ENCODE measurements at regions not wholly inside any gene's neighbourhood (a gene's known extent, or its start where the extent isn't known, plus 50 kb on each side); places are given as distances from the start of the nearest gene placed in this dataset.

GRCh38 chr7:25894902-25895791 lies 256.9 kb upstream of the NFE2L3 start:
- TF ChIP-seq CTCF (IDR thresholded peaks at IDR 0.05; ENCODE audit: low read depth, low read length) (peak; percentile 59), EZH2phosphoT487 (IDR thresholded peaks at IDR 0.05; ENCODE audit: low read depth) (no peak)

All from OCI-LY3 (cell line).